ENCODE measurements at regions not wholly inside any gene's neighbourhood (a gene's known extent, or its start where the extent isn't known, plus 50 kb on each side); places are given as distances from the start of the nearest gene placed in this dataset.

DNA sequence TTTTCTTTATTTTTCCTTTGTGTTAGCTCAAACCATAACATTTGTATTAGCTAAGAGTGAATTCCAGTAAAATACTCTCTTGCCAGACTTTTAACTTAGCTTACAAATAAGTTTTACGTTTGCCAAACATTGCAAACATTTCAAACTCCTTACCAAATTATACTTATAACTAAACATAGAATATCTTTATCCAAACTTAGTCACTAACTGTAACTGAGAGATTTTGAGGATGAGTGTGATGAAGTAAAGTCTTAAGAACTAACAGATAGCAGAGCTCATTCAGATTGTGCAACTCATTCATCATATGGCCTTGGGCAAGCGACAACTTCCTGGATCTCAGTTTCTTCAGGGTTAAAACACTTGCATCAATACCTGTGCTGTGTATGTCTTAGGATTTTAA is 533.7 kb downstream of the TDRD15 start:
- H3K9ac ChIP-seq (ENCODE audit: low read length), result no peak overlapping the region
- no peak overlapping the region for H3K4me2 ChIP-seq (ENCODE audit: low read depth, low read length, poor library complexity, severe bottlenecking)
- no peaks in the 10 kb centered on the region for H4K20me1 ChIP-seq (ENCODE audit: insufficient read depth, low read depth, low read length)
- H3K27ac ChIP-seq (ENCODE audit: low read length), result no peak overlapping the region
- H3K9me3 ChIP-seq (ENCODE audit: low read length), result no peaks in the 10 kb centered on the region
- no peaks in the 10 kb centered on the region for H3K27me3 ChIP-seq (ENCODE audit: low read length)
- H2AFZ ChIP-seq (ENCODE audit: low read length), result no peak overlapping the region
- H3K36me3 ChIP-seq (ENCODE audit: insufficient read depth, low read length), result no peaks in the 10 kb centered on the region
- no peak for DNase-seq
- H3K9me2 ChIP-seq (replicated peaks; ENCODE audit: insufficient read depth, low read length), result no peaks in the 10 kb centered on the region
- no peaks in the 10 kb centered on the region for H3K4me1 ChIP-seq (ENCODE audit: low read length)
- no peak overlapping the region for H3K4me3 ChIP-seq (ENCODE audit: low read length)
- H3K79me2 ChIP-seq (ENCODE audit: low read length), result no peaks in the 10 kb centered on the region

DNA sequence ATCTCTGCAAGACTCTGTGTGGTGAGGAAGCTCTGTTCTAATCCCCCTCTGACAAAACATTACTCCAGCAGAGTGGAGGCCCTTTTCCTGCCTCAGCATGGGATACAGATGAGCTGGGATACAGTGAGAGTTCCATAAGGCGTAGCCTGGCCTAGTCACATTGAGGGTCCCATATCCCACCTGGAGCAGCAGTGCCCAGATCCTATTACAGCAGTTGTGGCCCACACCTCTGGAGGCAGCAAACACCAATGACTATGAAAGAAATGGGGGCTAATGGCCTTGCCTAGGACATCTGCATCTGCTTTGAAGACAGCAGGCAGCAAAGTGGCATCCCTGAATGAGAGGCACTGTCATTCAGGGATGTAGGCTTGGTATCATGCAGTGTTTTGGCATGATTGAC is 534.5 kb downstream of the TDRD15 start:
- Histone ChIP-seq H3K9me3 (ENCODE audit: low read length) (no peaks in the 10 kb centered on the region), H3K4me3 (ENCODE audit: low read length) (no peak overlapping the region), H4K20me1 (ENCODE audit: insufficient read depth, low read depth, low read length) (no peaks in the 10 kb centered on the region), H2AFZ (ENCODE audit: low read length) (no peak overlapping the region), H3K9ac (ENCODE audit: low read length) (no peak overlapping the region), H3K4me1 (ENCODE audit: low read length) (no peaks in the 10 kb centered on the region), H3K9me2 (replicated peaks; ENCODE audit: insufficient read depth, low read length) (no peaks in the 10 kb centered on the region), H3K36me3 (ENCODE audit: insufficient read depth, low read length) (no peaks in the 10 kb centered on the region), H3K27me3 (ENCODE audit: low read length) (no peaks in the 10 kb centered on the region), H3K79me2 (ENCODE audit: low read length) (no peaks in the 10 kb centered on the region), H3K27ac (ENCODE audit: low read length) (no peak overlapping the region), H3K4me2 (ENCODE audit: low read depth, low read length, poor library complexity, severe bottlenecking) (no peak overlapping the region)
- DNase-seq, result no peak

DNA sequence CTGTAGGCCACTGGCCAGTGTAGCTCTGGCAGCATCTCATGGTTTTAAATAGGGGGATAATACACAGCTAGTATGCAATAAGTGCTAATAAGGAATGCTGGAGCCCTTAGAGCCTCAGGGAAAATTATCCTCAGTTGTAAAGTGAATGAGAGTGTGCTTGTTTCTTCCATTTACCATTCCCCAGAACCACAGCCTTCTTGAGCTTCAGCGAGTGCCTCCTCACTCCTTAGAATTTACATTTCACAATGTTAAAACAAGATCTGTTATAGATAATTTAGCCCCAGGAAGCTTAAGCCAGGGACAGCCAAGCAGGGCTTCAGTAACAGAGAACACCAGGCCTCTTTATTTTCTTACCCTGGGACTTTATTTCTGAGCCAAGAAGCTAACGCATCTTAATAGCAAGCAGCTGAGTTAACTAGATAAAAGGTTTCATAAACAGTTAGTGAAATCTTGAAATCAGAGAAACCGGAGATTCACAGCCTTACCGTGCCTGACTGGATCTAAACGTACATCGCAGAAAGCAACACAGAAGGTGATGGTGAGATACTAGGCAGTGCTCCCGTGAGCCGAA is 535.2 kb downstream of the TDRD15 start:
- H3K36me3 ChIP-seq (ENCODE audit: insufficient read depth, low read length), result no peaks in the 10 kb centered on the region
- H2AFZ ChIP-seq (ENCODE audit: low read length), result no peak overlapping the region
- no peak for DNase-seq
- H3K9me3 ChIP-seq (ENCODE audit: low read length), result no peaks in the 10 kb centered on the region
- no peak overlapping the region for H3K4me2 ChIP-seq (ENCODE audit: low read depth, low read length, poor library complexity, severe bottlenecking)
- no peak overlapping the region for H3K4me3 ChIP-seq (ENCODE audit: low read length)
- no peaks in the 10 kb centered on the region for H3K9me2 ChIP-seq (replicated peaks; ENCODE audit: insufficient read depth, low read length)
- H4K20me1 ChIP-seq (ENCODE audit: insufficient read depth, low read depth, low read length), result no peaks in the 10 kb centered on the region
- H3K79me2 ChIP-seq (ENCODE audit: low read length), result no peaks in the 10 kb centered on the region
- H3K4me1 ChIP-seq (ENCODE audit: low read length), result no peaks in the 10 kb centered on the region
- no peak overlapping the region for H3K27ac ChIP-seq (ENCODE audit: low read length)
- H3K9ac ChIP-seq (ENCODE audit: low read length), result no peak overlapping the region
- no peaks in the 10 kb centered on the region for H3K27me3 ChIP-seq (ENCODE audit: low read length)

DNA sequence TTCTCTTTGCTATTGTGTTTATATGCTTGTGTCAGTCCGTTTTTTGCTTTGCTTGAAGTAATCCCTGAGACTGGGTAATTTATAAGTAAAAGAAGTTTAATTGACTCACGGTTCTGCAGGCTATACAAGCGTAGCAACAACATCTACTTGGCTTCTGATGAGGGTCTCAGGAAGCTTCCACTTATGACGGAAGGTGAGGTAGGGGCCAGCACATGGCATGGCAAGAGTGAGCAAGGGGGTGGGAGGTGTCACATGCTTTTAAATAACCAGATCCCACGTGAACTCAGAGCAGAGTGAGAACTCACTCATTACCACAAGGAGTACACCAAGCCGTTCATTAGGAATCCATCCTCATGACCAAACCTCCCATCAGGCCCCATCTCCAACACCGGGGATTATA is 540.3 kb downstream of the TDRD15 start:
- Histone ChIP-seq H3K4me3 (ENCODE audit: low read length) (no peak overlapping the region), H2AFZ (ENCODE audit: low read length) (no peak overlapping the region), H3K27ac (ENCODE audit: low read length) (no peak overlapping the region), H3K9me2 (replicated peaks; ENCODE audit: insufficient read depth, low read length) (no peaks in the 10 kb centered on the region), H3K9me3 (ENCODE audit: low read length) (no peaks in the 10 kb centered on the region), H4K20me1 (ENCODE audit: insufficient read depth, low read depth, low read length) (no peaks in the 10 kb centered on the region), H3K79me2 (ENCODE audit: low read length) (no peaks in the 10 kb centered on the region), H3K9ac (ENCODE audit: low read length) (no peak overlapping the region), H3K27me3 (ENCODE audit: low read length) (no peaks in the 10 kb centered on the region), H3K36me3 (ENCODE audit: insufficient read depth, low read length) (no peaks in the 10 kb centered on the region), H3K4me1 (ENCODE audit: low read length) (no peaks in the 10 kb centered on the region), H3K4me2 (ENCODE audit: low read depth, low read length, poor library complexity, severe bottlenecking) (no peak overlapping the region)
- no peak for DNase-seq

DNA sequence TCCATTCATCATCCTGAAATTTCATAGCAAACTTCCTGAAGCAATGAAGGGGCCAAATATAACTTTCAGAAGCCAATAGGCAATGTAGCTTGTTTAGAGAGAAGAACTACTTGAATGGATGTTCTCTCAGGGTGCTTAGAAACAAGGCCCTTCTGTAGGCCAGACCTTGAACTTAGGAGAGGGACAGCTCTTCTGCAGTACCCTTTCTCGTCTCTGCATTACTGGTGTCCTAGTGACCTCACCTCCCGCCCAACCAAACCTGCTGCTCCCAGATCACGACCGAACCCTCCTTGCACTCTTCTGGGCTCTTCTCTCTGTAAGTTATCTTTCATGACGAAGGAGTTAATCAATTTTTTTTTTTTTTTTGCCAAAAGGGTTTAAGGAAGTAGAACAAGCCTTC is 543.9 kb downstream of the TDRD15 start:
- no peak overlapping the region for H3K27ac ChIP-seq (ENCODE audit: low read length)
- H3K36me3 ChIP-seq (ENCODE audit: insufficient read depth, low read length), result no peaks in the 10 kb centered on the region
- no peak for DNase-seq
- no peaks in the 10 kb centered on the region for H3K79me2 ChIP-seq (ENCODE audit: low read length)
- H2AFZ ChIP-seq (ENCODE audit: low read length), result no peak overlapping the region
- H3K4me1 ChIP-seq (ENCODE audit: low read length), result no peaks in the 10 kb centered on the region
- H3K9ac ChIP-seq (ENCODE audit: low read length), result no peak overlapping the region
- no peak overlapping the region for H3K4me3 ChIP-seq (ENCODE audit: low read length)
- H3K9me3 ChIP-seq (ENCODE audit: low read length), result no peaks in the 10 kb centered on the region
- no peaks in the 10 kb centered on the region for H3K27me3 ChIP-seq (ENCODE audit: low read length)
- no peaks in the 10 kb centered on the region for H4K20me1 ChIP-seq (ENCODE audit: insufficient read depth, low read depth, low read length)
- no peak overlapping the region for H3K4me2 ChIP-seq (ENCODE audit: low read depth, low read length, poor library complexity, severe bottlenecking)
- no peaks in the 10 kb centered on the region for H3K9me2 ChIP-seq (replicated peaks; ENCODE audit: insufficient read depth, low read length)

DNA sequence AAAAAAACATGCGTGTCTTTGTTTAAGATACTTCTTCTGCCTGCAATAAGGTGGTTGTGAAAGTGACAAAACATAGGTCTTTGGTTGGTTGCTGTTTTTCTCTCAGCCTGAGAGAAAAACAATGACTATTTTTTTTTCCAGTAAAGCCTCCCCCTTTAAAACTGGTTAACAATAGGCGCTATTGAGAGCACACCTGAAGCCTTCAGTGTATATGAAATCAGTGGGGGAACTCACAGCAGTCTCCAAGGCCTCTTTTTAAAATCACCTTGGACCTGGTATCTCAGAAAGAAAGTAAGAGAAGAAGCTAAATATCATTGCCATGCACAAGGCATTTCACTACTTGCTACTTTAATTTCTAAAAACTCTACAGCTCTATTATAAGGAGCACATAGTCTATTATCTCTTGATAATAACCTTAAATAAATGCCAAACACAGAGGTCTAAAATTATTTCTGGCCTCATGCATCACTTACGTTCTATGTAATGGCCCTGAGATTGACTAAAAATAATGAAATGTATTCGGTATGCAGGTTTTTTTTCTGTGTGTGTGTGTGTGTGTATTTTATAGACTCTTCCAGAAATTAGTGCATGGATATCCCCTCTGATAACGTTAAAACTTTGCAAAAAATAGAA is 544.4 kb downstream of the TDRD15 start:
- Histone ChIP-seq H3K9ac (ENCODE audit: low read length) (no peak overlapping the region), H3K36me3 (ENCODE audit: insufficient read depth, low read length) (no peaks in the 10 kb centered on the region), H2AFZ (ENCODE audit: low read length) (no peak overlapping the region), H3K27ac (ENCODE audit: low read length) (no peak overlapping the region), H3K4me1 (ENCODE audit: low read length) (no peaks in the 10 kb centered on the region), H3K79me2 (ENCODE audit: low read length) (no peaks in the 10 kb centered on the region), H4K20me1 (ENCODE audit: insufficient read depth, low read depth, low read length) (no peaks in the 10 kb centered on the region), H3K9me2 (replicated peaks; ENCODE audit: insufficient read depth, low read length) (no peaks in the 10 kb centered on the region), H3K4me2 (ENCODE audit: low read depth, low read length, poor library complexity, severe bottlenecking) (no peak overlapping the region), H3K4me3 (ENCODE audit: low read length) (no peak overlapping the region), H3K27me3 (ENCODE audit: low read length) (no peaks in the 10 kb centered on the region), H3K9me3 (ENCODE audit: low read length) (no peaks in the 10 kb centered on the region)
- no peak for DNase-seq

DNA sequence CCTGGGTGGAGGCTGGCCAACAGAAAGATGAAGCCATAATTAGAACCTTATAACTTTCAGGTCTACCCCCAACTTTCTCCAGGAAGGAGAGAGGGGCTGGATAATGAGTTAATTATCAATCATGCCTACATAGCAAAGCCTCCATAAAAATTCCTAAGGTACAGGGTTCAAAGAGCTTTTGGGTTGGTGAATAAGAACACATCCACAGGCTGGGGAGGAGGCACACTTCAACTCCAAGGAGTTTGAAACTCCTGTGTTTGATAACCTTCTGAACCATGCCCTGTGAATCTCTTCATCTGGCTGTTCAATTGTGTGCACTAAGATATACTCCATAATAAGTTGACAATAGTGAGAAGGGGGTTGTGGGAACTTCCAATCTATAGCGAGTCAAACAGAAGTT is 552.3 kb downstream of the TDRD15 start:
- Histone ChIP-seq H3K4me2 (ENCODE audit: low read depth, low read length, poor library complexity, severe bottlenecking) (no peak overlapping the region), H3K36me3 (ENCODE audit: insufficient read depth, low read length) (no peaks in the 10 kb centered on the region), H3K9me3 (ENCODE audit: low read length) (no peaks in the 10 kb centered on the region), H3K9ac (ENCODE audit: low read length) (no peak overlapping the region), H3K4me1 (ENCODE audit: low read length) (no peaks in the 10 kb centered on the region), H3K4me3 (ENCODE audit: low read length) (no peak overlapping the region), H3K9me2 (replicated peaks; ENCODE audit: insufficient read depth, low read length) (0 out of 2 replicates have a peak, but pooled peaks cover 3% of the 10 kb centered on the region), H3K27me3 (ENCODE audit: low read length) (no peaks in the 10 kb centered on the region), H4K20me1 (ENCODE audit: insufficient read depth, low read depth, low read length) (no peaks in the 10 kb centered on the region), H3K79me2 (ENCODE audit: low read length) (no peaks in the 10 kb centered on the region), H2AFZ (ENCODE audit: low read length) (no peak overlapping the region), H3K27ac (ENCODE audit: low read length) (no peak overlapping the region)
- DNase-seq, result no peak

DNA sequence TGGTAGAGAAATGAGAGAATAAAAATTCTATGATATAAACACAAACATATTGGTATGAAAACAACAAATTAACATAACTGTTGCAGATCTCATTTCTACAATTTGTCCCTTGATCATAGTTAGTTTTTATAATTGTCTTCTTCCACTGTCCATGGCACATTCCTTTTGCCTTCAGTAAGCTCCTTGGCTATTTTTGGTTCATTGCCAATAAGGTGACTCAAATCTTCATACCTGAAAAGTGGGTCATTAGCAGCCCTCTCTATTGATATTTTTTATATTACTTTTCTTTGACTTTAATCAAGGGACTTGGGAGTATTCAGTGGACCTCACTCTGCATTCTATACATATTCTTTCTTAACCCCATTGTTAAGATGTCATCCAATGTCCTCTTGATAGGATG is 552.9 kb downstream of the TDRD15 start:
- Histone ChIP-seq H3K27me3 (ENCODE audit: low read length) (no peaks in the 10 kb centered on the region), H3K9me2 (replicated peaks; ENCODE audit: insufficient read depth, low read length) (0 out of 2 replicates have a peak, but pooled peaks cover 3% of the 10 kb centered on the region), H3K9me3 (ENCODE audit: low read length) (no peaks in the 10 kb centered on the region), H3K27ac (ENCODE audit: low read length) (no peak overlapping the region), H3K36me3 (ENCODE audit: insufficient read depth, low read length) (no peaks in the 10 kb centered on the region), H4K20me1 (ENCODE audit: insufficient read depth, low read depth, low read length) (no peaks in the 10 kb centered on the region), H2AFZ (ENCODE audit: low read length) (no peak overlapping the region), H3K79me2 (ENCODE audit: low read length) (no peaks in the 10 kb centered on the region), H3K9ac (ENCODE audit: low read length) (no peak overlapping the region), H3K4me1 (ENCODE audit: low read length) (no peaks in the 10 kb centered on the region), H3K4me3 (ENCODE audit: low read length) (no peak overlapping the region), H3K4me2 (ENCODE audit: low read depth, low read length, poor library complexity, severe bottlenecking) (no peak overlapping the region)
- DNase-seq, result no peak

Measured in Karpas-422 (cell line).